ENCODE measurements at regions not wholly inside any gene's neighbourhood (a gene's known extent, or its start where the extent isn't known, plus 50 kb on each side); places are given as distances from the start of the nearest gene placed in this dataset.

DNA sequence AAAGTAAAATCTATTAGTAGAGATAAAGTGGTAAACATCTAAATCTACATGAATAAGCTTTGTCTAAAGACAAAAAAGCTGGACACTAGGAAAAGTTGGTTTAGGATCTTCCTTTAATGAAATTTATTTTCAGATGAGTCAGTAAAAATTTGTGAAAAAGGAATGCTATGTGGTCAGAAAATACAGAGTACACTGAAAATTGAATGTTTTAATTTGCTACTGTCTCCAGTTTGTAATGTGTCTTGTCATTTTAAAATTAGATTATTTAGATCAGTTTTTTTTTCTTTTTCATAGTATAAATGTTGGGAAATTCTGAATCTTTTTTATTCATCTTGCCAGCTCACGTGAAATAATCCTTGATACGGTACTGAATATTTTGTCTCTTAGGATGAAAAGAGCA is 56.9 kb downstream of the SLITRK6 start:
- TF ChIP-seq POLR2A (IDR thresholded peaks at IDR 0.05): no peak
- TF ChIP-seq, protein P1, sequence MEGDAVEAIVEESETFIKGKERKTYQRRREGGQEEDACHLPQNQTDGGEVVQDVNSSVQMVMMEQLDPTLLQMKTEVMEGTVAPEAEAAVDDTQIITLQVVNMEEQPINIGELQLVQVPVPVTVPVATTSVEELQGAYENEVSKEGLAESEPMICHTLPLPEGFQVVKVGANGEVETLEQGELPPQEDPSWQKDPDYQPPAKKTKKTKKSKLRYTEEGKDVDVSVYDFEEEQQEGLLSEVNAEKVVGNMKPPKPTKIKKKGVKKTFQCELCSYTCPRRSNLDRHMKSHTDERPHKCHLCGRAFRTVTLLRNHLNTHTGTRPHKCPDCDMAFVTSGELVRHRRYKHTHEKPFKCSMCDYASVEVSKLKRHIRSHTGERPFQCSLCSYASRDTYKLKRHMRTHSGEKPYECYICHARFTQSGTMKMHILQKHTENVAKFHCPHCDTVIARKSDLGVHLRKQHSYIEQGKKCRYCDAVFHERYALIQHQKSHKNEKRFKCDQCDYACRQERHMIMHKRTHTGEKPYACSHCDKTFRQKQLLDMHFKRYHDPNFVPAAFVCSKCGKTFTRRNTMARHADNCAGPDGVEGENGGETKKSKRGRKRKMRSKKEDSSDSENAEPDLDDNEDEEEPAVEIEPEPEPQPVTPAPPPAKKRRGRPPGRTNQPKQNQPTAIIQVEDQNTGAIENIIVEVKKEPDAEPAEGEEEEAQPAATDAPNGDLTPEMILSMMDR (IDR thresholded peaks at IDR 0.05): no peak
- no peak for TF ChIP-seq EP300 (IDR thresholded peaks at IDR 0.05)
- no peak for TF ChIP-seq POLR2AphosphoS5 (IDR thresholded peaks at IDR 0.05)
